HG02840 (cell line): ENCODE measurements at regions not wholly inside any gene's neighbourhood (a gene's known extent, or its start where the extent isn't known, plus 50 kb on each side); places are given as distances from the start of the nearest gene placed in this dataset.
"Not testable (repeated sequence)": the region's sequence is repeated elsewhere in the genome, so short reads cannot be mapped to it uniquely, and the experiment has no call there.

Experiments
- ATAC-seq: cut with Tn5 transposase; IDR thresholded peaks from one replicate; pipeline ENCODE4 v1.9.1; 2021; ENCODE audit warnings: mild to moderate bottlenecking, moderate library complexity, moderate number of reproducible peaks; ENCODE audit not compliant: unreplicated experiment, low FRiP score

GRCh38 chrX:94775640-94776039 lies 1101.6 kb downstream of the FAM133A start:
- no peak for ATAC-seq

GRCh38 chrX:94813541-94813940 lies 1139.5 kb downstream of the FAM133A start:
- no peak for ATAC-seq

- no peak for ATAC-seq
Observed at GRCh38 chrX:94814216-94814615, 1140.2 kb downstream of the FAM133A start.

- ATAC-seq = no peak
Observed at GRCh38 chrX:94830717-94831116, 1156.7 kb downstream of the FAM133A start.

- no peak for ATAC-seq
Observed at GRCh38 chrX:94831364-94831763, 1157.4 kb downstream of the FAM133A start.

- ATAC-seq = no peak
Observed at GRCh38 chrX:94834226-94834625, 1160.2 kb downstream of the FAM133A start.

- ATAC-seq = no peak
Observed at GRCh38 chrX:94850811-94851210, 1176.8 kb downstream of the FAM133A start.

- ATAC-seq = no peak
Observed at GRCh38 chrX:94854251-94854650, 1180.2 kb downstream of the FAM133A start.

- not testable (repeated sequence) for ATAC-seq
Observed at GRCh38 chrX:94862470-94862869, 1188.5 kb downstream of the FAM133A start.

- ATAC-seq = no peak
Observed at GRCh38 chrX:94871640-94872039, 1197.6 kb downstream of the FAM133A start.

GRCh38 chrX:94901849-94902248 lies 1227.8 kb downstream of the FAM133A start:
- no peak for ATAC-seq

GRCh38 chrX:94908171-94908570 lies 1234.2 kb downstream of the FAM133A start:
- ATAC-seq = no peak

GRCh38 chrX:94908648-94909047 lies 1234.6 kb downstream of the FAM133A start:
- ATAC-seq = no peak

- ATAC-seq = no peak
Observed at GRCh38 chrX:94914235-94914634, 1240.2 kb downstream of the FAM133A start.

GRCh38 chrX:94932278-94932965 lies 1258.4 kb downstream of the FAM133A start:
- no peak for ATAC-seq

GRCh38 chrX:94936722-94937121 lies 1262.7 kb downstream of the FAM133A start:
- no peak for ATAC-seq

GRCh38 chrX:94937491-94937890 lies 1263.5 kb downstream of the FAM133A start:
- no peak for ATAC-seq

GRCh38 chrX:94942603-94943002 lies 1268.6 kb downstream of the FAM133A start:
- ATAC-seq = no peak

GRCh38 chrX:94946137-94946536 lies 1272.1 kb downstream of the FAM133A start:
- ATAC-seq = not testable (repeated sequence)

GRCh38 chrX:94961730-94962129 lies 1287.7 kb downstream of the FAM133A start:
- no peak for ATAC-seq

- ATAC-seq = no peak
Observed at GRCh38 chrX:94977562-94977961, 1303.6 kb downstream of the FAM133A start.

- no peak for ATAC-seq
Observed at GRCh38 chrX:94977986-94978385, 1304.0 kb downstream of the FAM133A start.
